Fibroblast of lung (primary cell): ENCODE measurements at regions not wholly inside any gene's neighbourhood (a gene's known extent, or its start where the extent isn't known, plus 50 kb on each side); places are given as distances from the start of the nearest gene placed in this dataset.

Experiments used
- DNase-seq, 2 donors: peaks; one replicate each; pipeline versions ENCODE4 v3.0.0 to v3.0.0-alpha.2; 2010; ENCODE audit warnings: low read depth in 2 of 2
- H2AFZ ChIP-seq: 2 replicates; pipeline ENCODE4 v1.5.1; 2012; ENCODE audit warnings: low read length, control low read depth, inconsistent platforms
- H3K27ac ChIP-seq: 2 replicates; pipeline ENCODE4 v1.5.1; 2011; ENCODE audit warnings: low read length, control low read depth; ENCODE audit not compliant: insufficient read depth
- H3K27me3 ChIP-seq: 2 replicates; pipeline ENCODE4 v1.5.1; 2011; ENCODE audit warnings: mild to moderate bottlenecking, low read length; ENCODE audit not compliant: control insufficient read depth, insufficient read depth
- H3K36me3 ChIP-seq: 2 replicates; pipeline ENCODE4 v1.5.1; 2011; ENCODE audit warnings: low read length; ENCODE audit not compliant: control insufficient read depth, insufficient read depth
- H3K4me1 ChIP-seq: 2 replicates; pipeline ENCODE4 v1.5.1; 2011; ENCODE audit warnings: low read length; ENCODE audit not compliant: control insufficient read depth, insufficient read depth; ENCODE audit errors: extremely low read depth
- H3K4me2 ChIP-seq: 2 replicates; pipeline ENCODE4 v1.5.1; 2011; ENCODE audit warnings: low read length, control low read depth; ENCODE audit not compliant: insufficient read depth; ENCODE audit errors: extremely low read depth
- H3K4me3 ChIP-seq, 4 experiments: fragments of 200-600 bp in 1 of 4; sonication (generic) in 1 of 4; replicated peaks in 1 of 4; 2 replicates each; pipeline ENCODE4 v1.5.1; 2011 to 2016; ENCODE audit warnings: low read length in 4 of 4, low read depth in 3 of 4, mild to moderate bottlenecking in 3 of 4, control low read depth in 2 of 4, inconsistent platforms in 1 of 4, mixed read lengths in 1 of 4; ENCODE audit not compliant: insufficient read depth in 1 of 4; ENCODE audit errors: control extremely low read depth in 1 of 4
- H3K79me2 ChIP-seq: 2 replicates; pipeline ENCODE4 v1.5.1; 2012; ENCODE audit warnings: mild to moderate bottlenecking, low read length, inconsistent platforms; ENCODE audit not compliant: control insufficient read depth, insufficient read depth
- H3K9ac ChIP-seq: 2 replicates; pipeline ENCODE4 v1.5.1; 2011; ENCODE audit warnings: mild to moderate bottlenecking, low read length, control low read depth; ENCODE audit not compliant: insufficient read depth
- H3K9me3 ChIP-seq: 2 replicates; pipeline ENCODE4 v1.5.1; 2012; ENCODE audit warnings: low read depth, low read length; ENCODE audit not compliant: control insufficient read depth, insufficient read depth
- H4K20me1 ChIP-seq: 2 replicates; pipeline ENCODE4 v1.5.1; 2011; ENCODE audit warnings: low read length; ENCODE audit not compliant: control insufficient read depth, insufficient read depth; ENCODE audit errors: extremely low read depth
- CTCF ChIP-seq, 2 donors: IDR thresholded peaks in 1 of 2; conservative IDR thresholded peaks in 1 of 2; 1 replicate in 1 of 2; 2 replicates in 1 of 2; pipeline ENCODE4 v1.5.1; 2011 to 2012; ENCODE audit warnings: low read length in 2 of 2, control low read depth in 1 of 2, inconsistent platforms in 1 of 2, low read depth in 1 of 2, mild to moderate bottlenecking in 1 of 2
- EZH2 ChIP-seq: IDR thresholded peaks from 2 replicates; pipeline ENCODE4 v1.5.1; 2012; ENCODE audit warnings: low read length, control low read depth, mild to moderate bottlenecking; ENCODE audit errors: missing control alignments

- no peak overlapping the region for H2AFZ ChIP-seq
- DNase-seq = no peak
- no peaks in the 10 kb centered on the region for H3K9me3 ChIP-seq
- no peaks in the 10 kb centered on the region for H3K4me1 ChIP-seq
- no peaks in the 10 kb centered on the region for H3K27me3 ChIP-seq
- H3K4me2 ChIP-seq = no peak overlapping the region
- no peak overlapping the region for H3K4me3 ChIP-seq
- no peak overlapping the region for H3K9ac ChIP-seq
- no peaks in the 10 kb centered on the region for H3K36me3 ChIP-seq
- H4K20me1 ChIP-seq = no peaks in the 10 kb centered on the region
- H3K79me2 ChIP-seq = no peaks in the 10 kb centered on the region
- H3K27ac ChIP-seq = no peak overlapping the region
- no peak for TF ChIP-seq CTCF (conservative IDR thresholded peaks at IDR 0.05 in 1 of 2, IDR thresholded peaks at IDR 0.05 in 1 of 2; ENCODE audit: low read depth in 1 of 2, low read length in 2 of 2)
- no peak for TF ChIP-seq EZH2
These were observed 365.3 kb downstream of the REEP3 start for GRCh38 chr10:63886281-63887022.

GRCh38 chr10:63887023-63887589, 365.9 kb downstream of the REEP3 start:
- no peaks in the 10 kb centered on the region for H3K4me1 ChIP-seq
- no peak for DNase-seq
- no peaks in the 10 kb centered on the region for H3K36me3 ChIP-seq
- no peaks in the 10 kb centered on the region for H3K27me3 ChIP-seq
- no peak overlapping the region for H3K4me3 ChIP-seq
- H3K27ac ChIP-seq = no peak overlapping the region
- H2AFZ ChIP-seq = no peak overlapping the region
- no peak overlapping the region for H3K4me2 ChIP-seq
- no peak overlapping the region for H3K9ac ChIP-seq
- TF ChIP-seq CTCF (conservative IDR thresholded peaks at IDR 0.05 in 1 of 2, IDR thresholded peaks at IDR 0.05 in 1 of 2; ENCODE audit: low read depth in 1 of 2, low read length in 2 of 2) (no peak), EZH2 (no peak)
- H3K9me3 ChIP-seq = no peaks in the 10 kb centered on the region
- no peaks in the 10 kb centered on the region for H4K20me1 ChIP-seq
- no peaks in the 10 kb centered on the region for H3K79me2 ChIP-seq

GRCh38 chr10:63887600-63888370, 366.6 kb downstream of the REEP3 start:
- Histone ChIP-seq H3K27ac (no peak overlapping the region), H3K9me3 (no peaks in the 10 kb centered on the region), H3K36me3 (no peaks in the 10 kb centered on the region), H3K4me2 (no peak overlapping the region), H3K4me3 (no peak overlapping the region), H3K4me1 (no peaks in the 10 kb centered on the region), H3K9ac (no peak overlapping the region), H3K79me2 (no peaks in the 10 kb centered on the region), H4K20me1 (no peaks in the 10 kb centered on the region), H3K27me3 (no peaks in the 10 kb centered on the region), H2AFZ (no peak overlapping the region)
- TF ChIP-seq CTCF (conservative IDR thresholded peaks at IDR 0.05 in 1 of 2, IDR thresholded peaks at IDR 0.05 in 1 of 2; ENCODE audit: low read depth in 1 of 2, low read length in 2 of 2) (no peak), EZH2 (no peak)
- no peak for DNase-seq
